GM18502 (cell line): ENCODE measurements at regions not wholly inside any gene's neighbourhood (a gene's known extent, or its start where the extent isn't known, plus 50 kb on each side); places are given as distances from the start of the nearest gene placed in this dataset.

Experiments used
- ATAC-seq: cut with Tn5 transposase; IDR thresholded peaks from one replicate; pipeline ENCODE4 v1.9.1; 2021; ENCODE audit warnings: mild to moderate bottlenecking; ENCODE audit not compliant: unreplicated experiment, poor library complexity

DNA sequence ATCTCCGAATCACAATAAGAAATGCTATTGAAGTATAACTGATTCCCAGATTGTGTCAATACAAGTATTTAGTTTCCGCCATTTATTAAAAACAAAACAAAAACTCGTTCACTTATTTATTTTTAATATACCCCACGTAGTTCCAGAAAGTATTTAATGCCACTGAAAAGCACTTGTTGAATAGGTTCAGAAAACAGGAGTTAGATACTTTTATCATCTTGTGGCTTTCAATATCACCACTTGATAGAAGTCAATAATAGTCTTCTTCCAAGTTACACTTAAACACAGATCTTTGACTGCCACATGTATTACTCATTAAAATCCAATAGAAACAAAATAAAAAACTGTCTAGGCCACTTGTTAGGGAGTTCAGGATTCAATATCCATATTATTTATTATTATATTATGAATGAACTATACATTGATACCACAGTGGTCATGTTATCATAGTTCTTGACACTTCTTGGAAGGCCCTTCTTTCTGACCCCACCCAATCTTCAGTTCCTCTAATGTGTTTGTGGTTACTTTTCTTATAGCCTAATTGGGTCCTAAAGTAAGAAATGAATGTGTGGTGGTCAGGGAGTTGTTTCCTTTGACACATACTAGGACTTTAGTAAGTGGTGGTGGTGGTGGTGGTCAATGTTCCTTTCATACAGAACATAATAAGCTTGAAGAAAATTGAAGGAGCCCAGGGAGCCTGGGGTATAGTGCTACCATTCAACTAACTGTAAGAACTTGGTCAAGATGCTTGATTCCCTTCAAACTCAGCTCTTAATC lies 221.3 kb upstream of the ITGA4 start:
- peak; percentile 98 for ATAC-seq

GRCh38 chr2:181239201-181239799 lies 217.9 kb upstream of the ITGA4 start:
- no peak for ATAC-seq

- no peak for ATAC-seq
Measured at GRCh38 chr2:181240844-181241243, 216.3 kb upstream of the ITGA4 start.

GRCh38 chr2:181241366-181241765 lies 215.8 kb upstream of the ITGA4 start:
- ATAC-seq: peak; percentile 13

- peak; percentile 96 for ATAC-seq
Measured at GRCh38 chr2:181241797-181242196, 215.4 kb upstream of the ITGA4 start.

GRCh38 chr2:181242262-181242661 lies 214.9 kb upstream of the ITGA4 start:
- no peak for ATAC-seq

DNA sequence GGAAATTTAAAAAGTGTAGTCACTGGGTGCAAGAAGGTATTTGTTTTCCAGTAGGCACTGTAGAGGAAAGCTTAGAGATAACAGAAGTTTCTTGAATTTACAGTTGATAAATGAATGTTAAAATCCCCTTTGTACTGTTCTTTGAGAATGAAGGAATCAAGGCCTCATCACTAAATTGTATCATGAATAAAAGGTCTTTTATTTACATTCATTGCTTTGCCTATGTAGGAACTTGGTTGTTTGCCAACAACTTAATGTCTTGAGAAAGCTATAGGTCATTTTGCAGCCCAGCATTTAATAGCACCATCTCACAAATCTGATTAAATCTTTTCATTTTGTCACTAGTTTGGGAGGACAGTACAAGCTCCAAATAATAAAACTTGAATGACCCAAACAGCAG lies 213.9 kb upstream of the ITGA4 start:
- ATAC-seq: no peak

GRCh38 chr2:181250691-181251090 lies 206.5 kb upstream of the ITGA4 start:
- no peak for ATAC-seq

DNA sequence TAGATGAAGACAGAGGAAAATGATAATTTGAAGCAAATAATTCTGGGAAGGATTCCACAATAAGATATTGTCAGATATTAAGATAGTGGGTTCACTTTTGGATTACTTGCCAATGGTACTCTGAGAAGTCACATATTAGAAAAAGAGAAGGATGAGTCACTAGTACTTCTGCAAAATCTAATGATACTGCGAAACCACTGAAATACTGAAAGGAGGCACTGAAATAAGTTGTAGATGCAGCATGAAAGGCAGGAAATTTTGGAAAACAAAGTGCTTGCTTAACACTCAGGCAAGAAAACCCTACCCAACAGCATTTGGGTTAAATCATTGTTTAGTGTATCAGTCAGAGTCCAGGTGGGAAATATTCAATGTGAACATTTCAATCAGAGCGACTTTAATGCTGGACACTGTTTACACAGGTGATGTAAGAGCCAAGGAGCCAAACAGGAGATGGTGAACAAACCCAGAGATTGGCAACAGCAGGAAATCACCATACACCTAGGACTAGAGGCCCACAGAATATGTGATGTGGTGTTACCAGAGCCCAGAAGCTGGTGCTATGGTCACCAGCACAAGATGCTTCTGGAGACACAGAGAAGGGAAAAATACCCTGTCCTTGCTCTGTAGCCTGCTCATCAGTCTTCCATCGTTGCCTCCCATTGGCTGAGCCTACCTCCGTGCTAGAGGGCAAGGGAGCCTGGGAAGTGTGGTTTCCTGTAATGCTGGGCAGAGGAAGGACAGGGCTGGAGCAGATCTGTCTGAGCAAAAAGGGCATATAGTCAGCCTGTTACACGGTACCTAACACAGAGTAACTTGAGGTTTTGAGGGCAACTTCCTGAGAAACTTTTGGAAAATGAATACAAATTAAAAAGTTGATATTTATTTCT lies 204.7 kb upstream of the ITGA4 start:
- ATAC-seq: peak; percentile 76

GRCh38 chr2:181253438-181253837 lies 203.7 kb upstream of the ITGA4 start:
- no peak for ATAC-seq

DNA sequence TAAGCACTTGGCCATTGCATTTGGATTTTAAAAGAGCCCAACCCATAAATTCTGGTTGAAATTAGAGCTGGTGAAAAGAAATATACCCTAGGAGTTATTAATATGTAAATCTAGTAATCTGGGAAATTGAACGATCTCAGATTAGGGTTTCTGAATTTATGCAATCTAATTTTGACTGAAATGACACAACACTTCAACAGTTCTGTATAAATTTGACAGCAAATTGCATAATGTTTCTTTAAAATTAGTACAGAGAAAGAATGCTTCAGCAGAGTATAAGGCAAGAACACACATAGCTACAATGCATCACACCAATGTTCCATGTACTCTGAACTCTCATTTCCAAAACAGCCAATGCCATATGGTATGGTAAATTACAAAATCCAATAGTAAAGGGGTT lies 201.5 kb upstream of the ITGA4 start:
- no peak for ATAC-seq

DNA sequence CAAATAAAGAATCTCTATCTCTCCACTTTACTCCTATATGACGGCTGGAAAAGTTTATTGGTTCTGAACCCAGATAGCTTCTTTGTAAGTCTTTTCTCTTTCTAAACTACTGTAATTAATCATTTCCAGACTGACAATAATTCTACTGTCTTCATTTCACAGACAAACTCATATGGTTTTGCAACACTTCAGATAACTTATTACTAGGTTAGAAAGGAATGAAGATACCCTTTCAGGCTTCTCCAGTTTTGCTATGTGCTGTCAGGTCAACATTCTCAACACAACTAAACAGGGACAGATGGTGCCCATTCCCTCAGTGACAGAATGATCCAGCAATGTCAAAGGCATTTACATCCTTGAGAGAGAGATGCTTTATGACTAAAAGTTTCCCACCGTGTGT lies 198.5 kb upstream of the ITGA4 start:
- no peak for ATAC-seq

- ATAC-seq: no peak
Measured at GRCh38 chr2:181262782-181263181, 194.4 kb upstream of the ITGA4 start.

DNA sequence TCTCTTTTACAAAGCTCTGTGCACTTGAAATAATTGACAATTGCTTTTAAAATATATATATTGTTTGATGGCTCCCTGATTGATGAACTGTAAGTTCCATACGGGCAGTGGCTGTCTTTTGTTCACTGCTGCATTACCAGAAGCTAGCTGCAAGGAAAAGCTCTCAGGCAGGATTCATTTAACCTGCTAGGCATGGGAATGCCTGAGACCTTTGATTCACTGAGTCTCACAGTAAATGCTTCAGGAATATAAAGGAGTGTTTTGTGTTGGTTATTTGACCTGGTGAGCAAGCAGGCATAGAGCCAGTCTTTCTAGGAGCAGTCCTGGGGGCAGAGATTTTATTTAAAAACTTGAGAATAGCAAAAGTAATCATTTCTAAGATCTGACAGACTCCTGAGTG lies 193.2 kb upstream of the ITGA4 start:
- no peak for ATAC-seq

DNA sequence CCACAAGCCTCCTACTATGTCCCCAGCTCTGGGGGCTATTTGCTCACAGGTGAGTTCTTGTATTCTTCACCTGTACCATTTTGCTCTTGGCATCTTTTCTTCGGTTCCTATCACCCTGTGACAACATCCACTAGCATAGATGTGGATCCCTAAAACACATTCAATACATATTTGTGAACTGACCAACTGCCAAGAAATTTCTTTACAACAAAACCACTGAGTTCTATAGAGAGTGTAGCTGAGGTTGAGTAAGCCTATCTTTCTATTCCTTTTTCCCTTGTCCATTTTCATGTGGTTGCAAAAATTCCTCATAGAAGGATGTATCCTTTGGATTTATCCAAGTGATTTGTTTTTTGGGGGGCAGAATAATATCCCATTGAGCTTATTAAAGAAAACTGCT lies 192.7 kb upstream of the ITGA4 start:
- no peak for ATAC-seq

DNA sequence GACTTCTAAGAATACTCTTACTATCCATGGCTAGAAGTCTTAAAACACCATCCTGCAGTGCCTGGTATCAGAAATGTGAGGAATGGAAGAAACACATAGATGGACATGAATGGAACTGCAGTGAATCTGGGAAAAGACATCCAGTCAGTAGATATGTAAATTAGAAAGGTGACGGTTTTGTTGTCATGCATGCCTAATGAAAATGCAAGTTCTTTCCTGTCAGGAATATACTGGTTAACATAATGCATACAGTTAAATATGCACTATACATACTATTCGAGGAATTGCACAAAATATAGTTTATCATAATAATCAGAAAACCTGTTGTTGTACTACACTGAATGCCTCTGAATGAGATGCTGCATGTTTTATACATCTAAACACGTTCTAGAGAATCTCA lies 190.6 kb upstream of the ITGA4 start:
- ATAC-seq: no peak

- ATAC-seq: peak; percentile 88
Measured at GRCh38 chr2:181268174-181268867, 188.9 kb upstream of the ITGA4 start.

DNA sequence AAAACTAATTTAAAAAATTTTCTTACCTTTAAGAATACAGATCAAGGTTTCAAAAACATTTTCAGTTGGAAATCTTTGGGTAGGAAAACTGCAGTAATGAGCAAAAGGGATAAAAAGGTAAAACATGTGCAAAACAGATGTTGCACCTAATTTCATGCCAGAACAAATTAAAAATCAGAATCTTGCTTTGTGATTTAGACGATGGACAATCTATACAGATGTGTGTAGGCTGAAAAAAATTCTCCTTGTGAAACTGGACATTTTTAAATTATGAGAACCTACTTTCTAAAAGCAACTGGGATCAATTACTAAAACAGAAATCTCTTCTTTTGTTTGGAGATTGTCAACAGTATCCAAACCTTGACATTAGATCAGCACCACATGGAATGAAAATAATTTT lies 183.2 kb upstream of the ITGA4 start:
- ATAC-seq: no peak

- no peak for ATAC-seq
Measured at GRCh38 chr2:181275643-181276070, 181.5 kb upstream of the ITGA4 start.

- peak; percentile 79 for ATAC-seq
Measured at GRCh38 chr2:181281206-181281832, 175.9 kb upstream of the ITGA4 start.
